ENCODE measurements at regions not wholly inside any gene's neighbourhood (a gene's known extent, or its start where the extent isn't known, plus 50 kb on each side); places are given as distances from the start of the nearest gene placed in this dataset.
"Not testable (repeated sequence)": the region's sequence is repeated elsewhere in the genome, so short reads cannot be mapped to it uniquely, and the experiment has no call there.

DNA sequence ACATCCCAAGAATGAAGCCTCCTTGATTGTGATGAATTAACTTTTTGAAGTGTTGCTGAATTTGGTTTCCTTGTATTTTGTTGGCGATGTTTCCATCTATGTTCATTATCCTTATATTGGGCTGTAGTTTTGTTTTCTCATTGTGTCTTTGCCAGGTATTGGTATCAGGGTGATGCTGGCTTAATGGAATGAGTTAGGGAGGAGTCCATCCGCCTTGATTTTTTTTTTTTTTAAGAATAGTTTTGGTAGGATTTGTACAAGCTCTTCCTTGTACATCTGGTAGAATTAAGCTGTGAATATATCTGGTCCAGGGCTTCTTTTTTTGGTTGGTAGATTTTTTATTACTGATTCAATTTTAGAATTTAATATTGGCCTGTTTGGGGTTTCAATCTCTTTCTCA lies 166.1 kb upstream of the WDFY3 start:
- no peak for ATAC-seq

GRCh38 chr4:85139749-85140148 lies 173.3 kb upstream of the WDFY3 start:
- ATAC-seq = not testable (repeated sequence)

More for the DNA sequence above, 166.1 kb upstream of the WDFY3 start:
- TF ChIP-seq ZNF70 (CRISPR knock-in tag; IDR thresholded peaks at IDR 0.05) = no peak
- no peak for TF ChIP-seq TCF4 (CRISPR knock-in tag; IDR thresholded peaks at IDR 0.05; ENCODE audit: borderline replicate concordance)
- no peak for TF ChIP-seq ZFP3 (CRISPR knock-in tag; IDR thresholded peaks at IDR 0.05)
- no peak for TF ChIP-seq ARNTL (CRISPR knock-in tag; IDR thresholded peaks at IDR 0.05; ENCODE audit: borderline replicate concordance, low read depth)
- TF ChIP-seq, protein P1, sequence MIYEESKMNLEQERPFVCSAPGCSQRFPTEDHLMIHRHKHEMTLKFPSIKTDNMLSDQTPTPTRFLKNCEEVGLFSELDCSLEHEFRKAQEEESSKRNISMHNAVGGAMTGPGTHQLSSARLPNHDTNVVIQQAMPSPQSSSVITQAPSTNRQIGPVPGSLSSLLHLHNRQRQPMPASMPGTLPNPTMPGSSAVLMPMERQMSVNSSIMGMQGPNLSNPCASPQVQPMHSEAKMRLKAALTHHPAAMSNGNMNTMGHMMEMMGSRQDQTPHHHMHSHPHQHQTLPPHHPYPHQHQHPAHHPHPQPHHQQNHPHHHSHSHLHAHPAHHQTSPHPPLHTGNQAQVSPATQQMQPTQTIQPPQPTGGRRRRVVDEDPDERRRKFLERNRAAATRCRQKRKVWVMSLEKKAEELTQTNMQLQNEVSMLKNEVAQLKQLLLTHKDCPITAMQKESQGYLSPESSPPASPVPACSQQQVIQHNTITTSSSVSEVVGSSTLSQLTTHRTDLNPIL (CRISPR knock-in tag; IDR thresholded peaks at IDR 0.05; ENCODE audit: low read depth) = no peak

GRCh38 chr4:85142451-85142850 lies 176.0 kb upstream of the WDFY3 start:
- TF ChIP-seq ARNTL (CRISPR knock-in tag; IDR thresholded peaks at IDR 0.05; ENCODE audit: borderline replicate concordance, low read depth) (no peak), ZFP30 (CRISPR knock-in tag; IDR thresholded peaks at IDR 0.05) (no peak), PPARA (CRISPR knock-in tag; IDR thresholded peaks at IDR 0.05; ENCODE audit: borderline replicate concordance) (no peak), ZNF565 (CRISPR knock-in tag; conservative IDR thresholded peaks at IDR 0.05; ENCODE audit: low read depth) (no peak), GLIS3 (CRISPR knock-in tag; IDR thresholded peaks at IDR 0.05) (no peak), OSR1 (CRISPR knock-in tag; IDR thresholded peaks at IDR 0.05) (no peak), TCF4 (CRISPR knock-in tag; IDR thresholded peaks at IDR 0.05; ENCODE audit: borderline replicate concordance) (no peak), ZFP3 (CRISPR knock-in tag; IDR thresholded peaks at IDR 0.05) (no peak), TOX (CRISPR knock-in tag; IDR thresholded peaks at IDR 0.05; ENCODE audit: borderline replicate concordance) (no peak), ISL1 (CRISPR knock-in tag; IDR thresholded peaks at IDR 0.05) (no peak), BACH2 (CRISPR knock-in tag; IDR thresholded peaks at IDR 0.05; ENCODE audit: borderline replicate concordance) (no peak), ESRRG (CRISPR knock-in tag; IDR thresholded peaks at IDR 0.05) (no peak), PATZ1 (CRISPR knock-in tag; IDR thresholded peaks at IDR 0.05; ENCODE audit: borderline replicate concordance) (no peak), ZNF8 (CRISPR knock-in tag; IDR thresholded peaks at IDR 0.05) (no peak), SNAI2 (CRISPR knock-in tag; IDR thresholded peaks at IDR 0.05) (no peak), CSDC2 (CRISPR knock-in tag; IDR thresholded peaks at IDR 0.05) (no peak)
- TF ChIP-seq, protein P2, sequence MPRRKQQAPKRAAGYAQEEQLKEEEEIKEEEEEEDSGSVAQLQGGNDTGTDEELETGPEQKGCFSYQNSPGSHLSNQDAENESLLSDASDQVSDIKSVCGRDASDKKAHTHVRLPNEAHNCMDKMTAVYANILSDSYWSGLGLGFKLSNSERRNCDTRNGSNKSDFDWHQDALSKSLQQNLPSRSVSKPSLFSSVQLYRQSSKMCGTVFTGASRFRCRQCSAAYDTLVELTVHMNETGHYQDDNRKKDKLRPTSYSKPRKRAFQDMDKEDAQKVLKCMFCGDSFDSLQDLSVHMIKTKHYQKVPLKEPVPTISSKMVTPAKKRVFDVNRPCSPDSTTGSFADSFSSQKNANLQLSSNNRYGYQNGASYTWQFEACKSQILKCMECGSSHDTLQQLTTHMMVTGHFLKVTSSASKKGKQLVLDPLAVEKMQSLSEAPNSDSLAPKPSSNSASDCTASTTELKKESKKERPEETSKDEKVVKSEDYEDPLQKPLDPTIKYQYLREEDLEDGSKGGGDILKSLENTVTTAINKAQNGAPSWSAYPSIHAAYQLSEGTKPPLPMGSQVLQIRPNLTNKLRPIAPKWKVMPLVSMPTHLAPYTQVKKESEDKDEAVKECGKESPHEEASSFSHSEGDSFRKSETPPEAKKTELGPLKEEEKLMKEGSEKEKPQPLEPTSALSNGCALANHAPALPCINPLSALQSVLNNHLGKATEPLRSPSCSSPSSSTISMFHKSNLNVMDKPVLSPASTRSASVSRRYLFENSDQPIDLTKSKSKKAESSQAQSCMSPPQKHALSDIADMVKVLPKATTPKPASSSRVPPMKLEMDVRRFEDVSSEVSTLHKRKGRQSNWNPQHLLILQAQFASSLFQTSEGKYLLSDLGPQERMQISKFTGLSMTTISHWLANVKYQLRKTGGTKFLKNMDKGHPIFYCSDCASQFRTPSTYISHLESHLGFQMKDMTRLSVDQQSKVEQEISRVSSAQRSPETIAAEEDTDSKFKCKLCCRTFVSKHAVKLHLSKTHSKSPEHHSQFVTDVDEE (CRISPR knock-in tag; IDR thresholded peaks at IDR 0.05) = no peak
- TF ChIP-seq, protein P3, sequence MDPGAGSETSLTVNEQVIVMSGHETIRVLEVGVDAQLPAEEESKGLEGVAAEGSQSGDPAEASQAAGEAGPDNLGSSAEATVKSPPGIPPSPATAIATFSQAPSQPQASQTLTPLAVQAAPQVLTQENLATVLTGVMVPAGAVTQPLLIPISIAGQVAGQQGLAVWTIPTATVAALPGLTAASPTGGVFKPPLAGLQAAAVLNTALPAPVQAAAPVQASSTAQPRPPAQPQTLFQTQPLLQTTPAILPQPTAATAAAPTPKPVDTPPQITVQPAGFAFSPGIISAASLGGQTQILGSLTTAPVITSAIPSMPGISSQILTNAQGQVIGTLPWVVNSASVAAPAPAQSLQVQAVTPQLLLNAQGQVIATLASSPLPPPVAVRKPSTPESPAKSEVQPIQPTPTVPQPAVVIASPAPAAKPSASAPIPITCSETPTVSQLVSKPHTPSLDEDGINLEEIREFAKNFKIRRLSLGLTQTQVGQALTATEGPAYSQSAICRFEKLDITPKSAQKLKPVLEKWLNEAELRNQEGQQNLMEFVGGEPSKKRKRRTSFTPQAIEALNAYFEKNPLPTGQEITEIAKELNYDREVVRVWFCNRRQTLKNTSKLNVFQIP (CRISPR knock-in tag; IDR thresholded peaks at IDR 0.05; ENCODE audit: borderline replicate concordance, low read depth) = no peak
- TF ChIP-seq, protein P1 (CRISPR knock-in tag; IDR thresholded peaks at IDR 0.05; ENCODE audit: low read depth) = no peak
- TF ChIP-seq, protein P4, sequence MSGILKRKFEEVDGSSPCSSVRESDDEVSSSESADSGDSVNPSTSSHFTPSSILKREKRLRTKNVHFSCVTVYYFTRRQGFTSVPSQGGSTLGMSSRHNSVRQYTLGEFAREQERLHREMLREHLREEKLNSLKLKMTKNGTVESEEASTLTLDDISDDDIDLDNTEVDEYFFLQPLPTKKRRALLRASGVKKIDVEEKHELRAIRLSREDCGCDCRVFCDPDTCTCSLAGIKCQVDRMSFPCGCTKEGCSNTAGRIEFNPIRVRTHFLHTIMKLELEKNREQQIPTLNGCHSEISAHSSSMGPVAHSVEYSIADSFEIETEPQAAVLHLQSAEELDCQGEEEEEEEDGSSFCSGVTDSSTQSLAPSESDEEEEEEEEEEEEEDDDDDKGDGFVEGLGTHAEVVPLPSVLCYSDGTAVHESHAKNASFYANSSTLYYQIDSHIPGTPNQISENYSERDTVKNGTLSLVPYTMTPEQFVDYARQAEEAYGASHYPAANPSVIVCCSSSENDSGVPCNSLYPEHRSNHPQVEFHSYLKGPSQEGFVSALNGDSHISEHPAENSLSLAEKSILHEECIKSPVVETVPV (CRISPR knock-in tag; IDR thresholded peaks at IDR 0.05) = no peak
- ATAC-seq = no peak
